Esophagus squamous epithelium (tissue), 5 donors: ENCODE measurements at regions not wholly inside any gene's neighbourhood (a gene's known extent, or its start where the extent isn't known, plus 50 kb on each side); places are given as distances from the start of the nearest gene placed in this dataset.
"Not testable (repeated sequence)": the region's sequence is repeated elsewhere in the genome, so short reads cannot be mapped to it uniquely, and the experiment has no call there.

ENCODE experiments used
- DNase-seq: peaks from one replicate; lab custom pipeline; 2025; lab: John Stamatoyannopoulos, UW
- H3K27ac ChIP-seq, 4 donors: fragments of 200-600 bp; sonication (generic); one replicate each; pipeline ENCODE4 v1.5.1; 2016 to 2019; ENCODE audit warnings: mild to moderate bottlenecking in 1 of 4
- H3K27me3 ChIP-seq, 4 donors: fragments of 200-600 bp; sonication (generic); 1 replicate in 3 of 4; 2 replicates in 1 of 4; pipeline versions ENCODE4 v1.5.1 to v1.6.0; 2017 to 2021; ENCODE audit warnings: antibody characterized with exemption in 1 of 4
- H3K36me3 ChIP-seq, 3 donors: fragments of 200-600 bp; sonication (generic); one replicate each; pipeline ENCODE4 v1.5.1; 2016 to 2019
- H3K4me1 ChIP-seq, 3 donors: fragments of 200-600 bp; sonication (generic); one replicate each; pipeline ENCODE4 v1.5.1; 2017 to 2019
- H3K4me3 ChIP-seq, 4 donors: fragments of 200-600 bp; sonication (generic); 1 replicate in 3 of 4; 2 replicates in 1 of 4; pipeline ENCODE4 v1.5.1; 2016 to 2019; ENCODE audit warnings: mild to moderate bottlenecking in 2 of 4, moderate library complexity in 1 of 4
- H3K9me3 ChIP-seq, 3 donors: fragments of 200-600 bp; sonication (generic); one replicate each; pipeline ENCODE4 v1.5.1; 2016 to 2019
- CTCF ChIP-seq, 6 experiments: fragments of 450-650 bp in 4 of 6; fragments of 200-600 bp in 2 of 6; sonication (generic) in 2 of 6; IDR thresholded peaks; one replicate each; pipeline ENCODE4 v1.5.1; 2016 to 2019; ENCODE audit warnings: antibody characterized with exemption in 6 of 6, mild to moderate bottlenecking in 4 of 6, moderate library complexity in 4 of 6
- POLR2A ChIP-seq, 4 donors: fragments of 450-650 bp; IDR thresholded peaks; one replicate each; pipeline ENCODE4 v1.6.1; 2017; ENCODE audit warnings: antibody characterized with exemption in 4 of 4, mild to moderate bottlenecking in 4 of 4, moderate library complexity in 3 of 4
- WGBS, 2 donors: methylation state at CpG; one replicate each; pipeline ENCODE4 v1.1.5; 2018; 5-methylcytosine and 5-hydroxymethylcytosine counted together
- intact Hi-C: fragments of 100-400 bp; cut with DNase I; formaldehyde crosslinking; loops from one replicate; pipeline ENCODE4 v1.15.0; 2022
- donor health status: DM: yes; HTN: yes; CAD: no.

GRCh38 chr13:112158961-112159360 is 92.0 kb downstream of the SOX1 start:
- no peaks in the 10 kb centered on the region for H3K9me3 ChIP-seq
- H3K27me3 ChIP-seq: peaks cover 0 to 48% (median 2%) of the 10 kb centered on the region in 4 donors
- H3K36me3 ChIP-seq: no peaks in the 10 kb centered on the region
- H3K4me1 ChIP-seq: no peaks in the 10 kb centered on the region
- no peak for DNase-seq
- intact Hi-C loops: no loop called here
- H3K27ac ChIP-seq: no peak overlapping the region
- TF ChIP-seq POLR2A (IDR thresholded peaks at IDR 0.05) (no peak), CTCF (IDR thresholded peaks at IDR 0.05) (no peak)
- WGBS, 2 donors: 78 to 87% methylated on average over 4 of the region's 5 CpGs
- no peak overlapping the region for H3K4me3 ChIP-seq

GRCh38 chr13:112159575-112160547 is 92.9 kb downstream of the SOX1 start:
- 47 to 57% methylated on average over 10 to 17 of the region's 17 CpGs for WGBS, 2 donors

GRCh38 chr13:112160558-112160957 is 93.6 kb downstream of the SOX1 start:
- Histone ChIP-seq H3K27me3 (peaks cover 0 to 42% (median 2%) of the 10 kb centered on the region in 4 donors), H3K9me3 (no peaks in the 10 kb centered on the region), H3K36me3 (no peaks in the 10 kb centered on the region), H3K27ac (no peak overlapping the region), H3K4me1 (no peaks in the 10 kb centered on the region), H3K4me3 (no peak overlapping the region)
- 53 to 57% methylated on average over 14 of the region's 14 CpGs for WGBS, 2 donors
- intact Hi-C loops: no loop called here
- DNase-seq: no peak
- no peak for TF ChIP-seq CTCF (IDR thresholded peaks at IDR 0.05)
- no peak for TF ChIP-seq POLR2A (IDR thresholded peaks at IDR 0.05)

More at GRCh38 chr13:112159575-112160547, 92.9 kb downstream of the SOX1 start:
- H3K27ac ChIP-seq: no peak overlapping the region
- DNase-seq: no peak
- H3K27me3 ChIP-seq: peaks cover 0 to 40% (median 2%) of the 10 kb centered on the region in 4 donors
- TF ChIP-seq POLR2A (IDR thresholded peaks at IDR 0.05): no peak
- TF ChIP-seq CTCF (IDR thresholded peaks at IDR 0.05): no peak
- no peaks in the 10 kb centered on the region for H3K9me3 ChIP-seq
- H3K36me3 ChIP-seq: no peaks in the 10 kb centered on the region
- intact Hi-C loops: no loop called here
- no peak overlapping the region for H3K4me3 ChIP-seq
- H3K4me1 ChIP-seq: no peaks in the 10 kb centered on the region

GRCh38 chr13:112161521-112162301 is 94.8 kb downstream of the SOX1 start:
- 41 to 62% methylated on average over 21 of the region's 21 CpGs for WGBS, 2 donors
- H3K27me3 ChIP-seq: peaks cover 0 to 52% (median 2%) of the 10 kb centered on the region in 4 donors
- no peaks in the 10 kb centered on the region for H3K4me1 ChIP-seq
- no peak for DNase-seq
- no peak overlapping the region for H3K27ac ChIP-seq
- H3K9me3 ChIP-seq: no peaks in the 10 kb centered on the region
- no peaks in the 10 kb centered on the region for H3K36me3 ChIP-seq
- intact Hi-C loops: no loop called here
- no peak overlapping the region for H3K4me3 ChIP-seq
- no peak for TF ChIP-seq POLR2A (IDR thresholded peaks at IDR 0.05)
- no peak for TF ChIP-seq CTCF (IDR thresholded peaks at IDR 0.05)

GRCh38 chr13:112163691-112164660 is 97.0 kb downstream of the SOX1 start:
- H3K4me3 ChIP-seq, H3K9me3 ChIP-seq, H3K4me1 ChIP-seq, H3K27ac ChIP-seq, DNase-seq, H3K36me3 ChIP-seq, intact Hi-C loops: not testable (repeated sequence)
- 94 to 96% methylated on average over 24 to 25 of the region's 97 CpGs for WGBS, 2 donors
- peaks cover 0 to 48% (median 2%) of the 10 kb centered on the region in 4 donors for H3K27me3 ChIP-seq
